Lung (tissue), 11 donors: ENCODE measurements at regions not wholly inside any gene's neighbourhood (a gene's known extent, or its start where the extent isn't known, plus 50 kb on each side); places are given as distances from the start of the nearest gene placed in this dataset.
"Not testable (repeated sequence)": the region's sequence is repeated elsewhere in the genome, so short reads cannot be mapped to it uniquely, and the experiment has no call there.

Experiments
- ATAC-seq: fragments of 200-7000 bp; cut with Tn5 transposase; one replicate; pipeline ENCODE4 v1.9.1; 2020; ENCODE audit warnings: moderate number of reproducible peaks; ENCODE audit not compliant: insufficient read depth, low FRiP score
- DNase-seq, 3 donors: peaks; one replicate each; pipeline ENCODE4 v3.0.0-alpha.2; 2013 to 2017
- H3K27ac ChIP-seq, 2 donors: one replicate each; pipeline ENCODE4 v1.5.1; 2013; ENCODE audit warnings: mild to moderate bottlenecking in 2 of 2, moderate library complexity in 2 of 2, control low read depth in 1 of 2, inconsistent platforms in 1 of 2, low read depth in 1 of 2, low read length in 1 of 2
- H3K27me3 ChIP-seq, 3 donors: one replicate each; pipeline ENCODE4 v1.5.1; 2013; ENCODE audit warnings: low read length in 2 of 3; ENCODE audit not compliant: control insufficient read depth in 3 of 3, insufficient read depth in 3 of 3
- H3K36me3 ChIP-seq, 4 donors: one replicate each; pipeline ENCODE4 v1.5.1; 2013; ENCODE audit warnings: low read length in 4 of 4, mild to moderate bottlenecking in 1 of 4, moderate library complexity in 1 of 4; ENCODE audit not compliant: control insufficient read depth in 4 of 4, insufficient read depth in 4 of 4
- H3K4me1 ChIP-seq, 5 donors: one replicate each; pipeline ENCODE4 v1.5.1; 2013; ENCODE audit warnings: low read length in 5 of 5, mild to moderate bottlenecking in 2 of 5, moderate library complexity in 1 of 5; ENCODE audit not compliant: control insufficient read depth in 5 of 5, insufficient read depth in 5 of 5
- H3K4me3 ChIP-seq: one replicate; pipeline ENCODE4 v1.5.1; 2013; ENCODE audit warnings: mild to moderate bottlenecking, control low read depth, moderate library complexity
- H3K9ac ChIP-seq, 2 donors: one replicate each; pipeline ENCODE4 v1.5.1; 2013; ENCODE audit warnings: low read length in 2 of 2, control low read depth in 1 of 2; ENCODE audit not compliant: insufficient read depth in 1 of 2
- H3K9me3 ChIP-seq, 4 donors: one replicate each; pipeline ENCODE4 v1.5.1; 2013; ENCODE audit warnings: low read length in 3 of 4, mild to moderate bottlenecking in 1 of 4, moderate library complexity in 1 of 4; ENCODE audit not compliant: control insufficient read depth in 4 of 4, insufficient read depth in 3 of 4
- WGBS, 2 donors: extraction: QIAGEN DNeasy Blood & Tissue Kit; methylation state at CpG; one replicate each; pipeline ENCODE4 v1.1.7; 2013; 5-methylcytosine and 5-hydroxymethylcytosine counted together
- TF ChIP-seq, protein P1 (sequence below): IDR thresholded peaks from 2 replicates; pipeline ENCODE4 v1.5.1; 2012; ENCODE audit warnings: mild to moderate bottlenecking; ENCODE audit errors: control extremely low read depth, extremely low read depth
- donor health status: control.
- donor health status: control.
- donor health status: Bipolar disorder and iron deficiency.
- donor health status: healthy.
- donor health status: DM: yes; HTN: yes; CAD: no.

DNA sequence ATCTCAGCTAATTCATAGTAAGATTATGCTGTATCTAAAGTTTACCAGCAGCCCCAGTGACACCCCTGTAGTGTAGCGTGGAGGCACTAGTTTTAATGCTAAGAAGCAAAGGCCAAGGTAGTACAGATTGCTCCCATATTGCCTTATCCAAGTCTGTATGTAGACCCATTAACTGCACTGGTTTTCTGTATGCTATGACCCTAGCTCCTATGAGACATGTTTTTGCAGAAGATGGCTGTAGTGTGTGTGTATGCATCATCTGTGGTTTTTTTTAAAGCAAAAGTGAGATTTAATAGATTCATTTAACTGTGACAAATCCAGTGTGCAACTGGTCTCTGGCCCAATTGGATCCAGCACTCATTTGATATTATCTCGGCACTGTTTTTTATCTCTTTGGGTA, 86.5 kb downstream of the HAUS1 start:
- H3K27ac ChIP-seq = no peak overlapping the region
- H3K4me1 ChIP-seq = peaks cover 0 to 8% (median 0%) of the 10 kb centered on the region in 5 donors
- TF ChIP-seq, protein P1, sequence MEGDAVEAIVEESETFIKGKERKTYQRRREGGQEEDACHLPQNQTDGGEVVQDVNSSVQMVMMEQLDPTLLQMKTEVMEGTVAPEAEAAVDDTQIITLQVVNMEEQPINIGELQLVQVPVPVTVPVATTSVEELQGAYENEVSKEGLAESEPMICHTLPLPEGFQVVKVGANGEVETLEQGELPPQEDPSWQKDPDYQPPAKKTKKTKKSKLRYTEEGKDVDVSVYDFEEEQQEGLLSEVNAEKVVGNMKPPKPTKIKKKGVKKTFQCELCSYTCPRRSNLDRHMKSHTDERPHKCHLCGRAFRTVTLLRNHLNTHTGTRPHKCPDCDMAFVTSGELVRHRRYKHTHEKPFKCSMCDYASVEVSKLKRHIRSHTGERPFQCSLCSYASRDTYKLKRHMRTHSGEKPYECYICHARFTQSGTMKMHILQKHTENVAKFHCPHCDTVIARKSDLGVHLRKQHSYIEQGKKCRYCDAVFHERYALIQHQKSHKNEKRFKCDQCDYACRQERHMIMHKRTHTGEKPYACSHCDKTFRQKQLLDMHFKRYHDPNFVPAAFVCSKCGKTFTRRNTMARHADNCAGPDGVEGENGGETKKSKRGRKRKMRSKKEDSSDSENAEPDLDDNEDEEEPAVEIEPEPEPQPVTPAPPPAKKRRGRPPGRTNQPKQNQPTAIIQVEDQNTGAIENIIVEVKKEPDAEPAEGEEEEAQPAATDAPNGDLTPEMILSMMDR = no peak
- 90 to 100% methylated on average over 2 of the region's 2 CpGs for WGBS, 2 donors
- peaks cover 0 to 3% (median 0%) of the 10 kb centered on the region in 4 donors for H3K36me3 ChIP-seq
- H3K27me3 ChIP-seq = no peaks in the 10 kb centered on the region
- no peak overlapping the region for H3K4me3 ChIP-seq
- ATAC-seq (no peak), DNase-seq (no peak)
- no peak overlapping the region for H3K9ac ChIP-seq
- H3K9me3 ChIP-seq = no peaks in the 10 kb centered on the region

DNA sequence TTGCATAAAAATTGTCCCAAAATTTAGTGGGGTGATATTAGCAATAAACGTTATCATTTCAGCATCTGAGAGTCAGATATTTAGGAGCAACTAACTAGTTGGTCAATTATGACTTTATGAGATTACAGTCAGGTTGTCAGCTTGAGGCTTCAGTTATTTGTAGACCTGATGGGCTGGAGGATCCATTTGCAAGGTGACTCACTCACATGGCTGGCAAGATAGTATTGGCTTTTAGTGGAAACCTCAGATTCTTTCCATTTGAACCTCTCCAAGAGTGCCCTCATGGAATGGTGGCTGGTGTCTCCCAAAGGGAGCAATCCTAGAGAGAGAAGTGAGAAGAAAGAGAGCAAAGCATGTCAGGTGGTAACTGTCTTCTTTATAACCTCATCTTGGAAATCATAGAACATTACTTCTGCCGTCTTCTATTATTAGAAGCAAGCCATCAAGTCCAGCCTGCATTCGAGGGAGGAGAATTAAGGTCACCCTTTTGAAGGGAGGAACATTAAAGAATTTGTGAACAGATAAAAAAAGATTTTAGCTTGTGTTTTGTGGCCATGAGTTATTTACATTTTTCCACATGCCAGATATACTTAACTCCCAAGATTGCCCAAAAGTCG, 92.5 kb downstream of the HAUS1 start:
- Histone ChIP-seq H3K27me3 (no peaks in the 10 kb centered on the region), H3K4me1 (peaks cover 0 to 2% (median 0%) of the 10 kb centered on the region in 5 donors), H3K36me3 (peaks cover 0 to 3% (median 0%) of the 10 kb centered on the region in 4 donors), H3K27ac (no peak overlapping the region), H3K4me3 (no peak overlapping the region), H3K9ac (no peak overlapping the region), H3K9me3 (no peaks in the 10 kb centered on the region)
- DNase-seq (no peak), ATAC-seq (no peak)
- 83 to 86% methylated on average over 4 of the region's 4 CpGs for WGBS, 2 donors
- TF ChIP-seq, protein P1 = no peak

DNA sequence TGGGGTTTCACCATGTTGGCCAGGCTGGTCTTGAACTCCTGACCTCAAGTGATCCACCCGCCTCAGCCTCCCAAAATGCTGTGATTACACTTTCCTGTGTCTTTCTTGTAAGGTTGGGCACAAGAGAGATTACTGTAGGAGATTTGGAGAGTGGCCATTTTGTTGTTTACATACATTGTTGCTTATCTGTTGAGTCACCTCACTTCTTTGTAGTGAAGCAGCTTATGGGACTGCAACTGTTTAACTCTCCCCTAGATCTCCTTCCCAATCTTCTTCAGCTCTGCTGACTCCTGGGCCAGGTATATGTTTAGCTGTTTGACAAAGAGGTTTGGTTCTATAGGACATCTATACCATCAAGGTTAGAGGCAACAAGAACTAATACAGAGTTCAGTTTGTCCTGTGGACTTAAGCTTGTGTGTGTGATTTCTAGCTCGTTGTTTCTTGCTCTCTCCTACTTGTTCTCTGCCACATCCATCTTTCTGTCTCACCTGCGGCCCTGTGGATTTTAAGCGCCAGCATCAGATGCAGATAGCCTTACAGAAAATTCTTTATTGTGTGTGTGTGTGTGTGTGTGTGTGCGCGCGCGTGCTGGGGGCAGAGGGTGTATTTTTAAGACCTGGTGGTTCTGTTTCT, 95.4 kb downstream of the HAUS1 start:
- no peaks in the 10 kb centered on the region for H3K27me3 ChIP-seq
- H3K27ac ChIP-seq = no peak overlapping the region
- ATAC-seq = no peak
- TF ChIP-seq, protein P1 = no peak
- DNase-seq = peak in 1 of 3 donors; percentile 9
- no peak overlapping the region for H3K9ac ChIP-seq
- H3K9me3 ChIP-seq = no peaks in the 10 kb centered on the region
- 79 to 84% methylated on average over 8 of the region's 8 CpGs for WGBS, 2 donors
- peaks cover 0 to 2% (median 0%) of the 10 kb centered on the region in 5 donors for H3K4me1 ChIP-seq
- no peak overlapping the region for H3K4me3 ChIP-seq
- H3K36me3 ChIP-seq = peaks cover 0 to 3% (median 0%) of the 10 kb centered on the region in 4 donors

DNA sequence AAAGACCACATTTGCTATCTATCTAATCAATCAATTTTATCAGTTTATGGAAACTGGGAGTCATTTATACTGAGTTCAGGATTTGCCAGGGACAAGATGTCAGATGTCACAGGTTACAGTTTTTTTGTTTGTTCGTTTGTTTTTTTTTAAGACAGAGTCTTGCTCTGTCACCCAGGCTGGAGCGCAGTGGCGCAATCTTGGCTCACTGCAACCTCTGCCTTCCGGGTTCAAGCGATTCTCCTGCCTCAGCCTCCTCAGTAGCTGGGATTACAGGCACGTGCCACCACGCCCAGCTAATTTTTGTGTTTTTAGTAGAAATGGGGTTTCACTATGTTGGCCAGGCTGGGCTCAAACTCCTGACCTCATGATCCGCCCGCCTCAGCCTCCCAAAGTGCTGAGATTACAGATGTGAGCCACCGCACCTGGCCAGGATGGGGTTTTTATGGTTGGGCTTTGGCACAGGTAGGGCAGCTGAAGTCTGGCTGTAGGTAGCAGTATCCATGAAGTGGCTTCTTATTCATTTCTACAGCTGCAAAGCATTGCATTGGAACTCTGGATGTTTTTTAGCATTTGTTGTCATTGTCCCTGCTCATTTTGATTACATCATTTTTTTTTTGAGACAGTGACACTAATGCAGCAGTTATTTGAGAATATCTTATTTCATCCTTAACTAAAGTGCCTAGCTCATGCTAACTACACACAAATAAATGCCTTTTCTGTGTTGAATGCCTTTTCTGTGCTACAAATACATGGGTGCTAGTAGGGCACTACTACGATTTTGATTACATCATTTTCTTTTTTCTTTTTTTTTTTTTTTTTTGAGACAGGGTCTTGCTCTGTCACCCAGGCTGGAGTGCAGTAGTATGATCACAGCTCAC, 96.2 kb downstream of the HAUS1 start:
- not testable (repeated sequence) for H3K4me1 ChIP-seq, ATAC-seq, H3K27me3 ChIP-seq, H3K4me3 ChIP-seq, H3K36me3 ChIP-seq, DNase-seq, H3K9me3 ChIP-seq, H3K9ac ChIP-seq, H3K27ac ChIP-seq
- WGBS, 2 donors = 49 to 85% methylated on average over 11 of the region's 11 CpGs
